OCI-LY3 (cell line): ENCODE measurements at regions not wholly inside any gene's neighbourhood (a gene's known extent, or its start where the extent isn't known, plus 50 kb on each side); places are given as distances from the start of the nearest gene placed in this dataset.

Experiments
- H2AFZ ChIP-seq: fragments of 200-600, 300-600 bp; shearing (Covaris generic); 2 replicates; pipeline ENCODE4 v1.6.0; 2014; ENCODE audit warnings: antibody characterized with exemption, low read depth, low read length
- H3K27ac ChIP-seq: fragments of 200-600, 300-600 bp; sonication (generic); 2 replicates; pipeline ENCODE4 v1.5.1; 2014; ENCODE audit warnings: mild to moderate bottlenecking, low read length, moderate library complexity, mixed read lengths
- H3K27me3 ChIP-seq: fragments of 200-600, 300-600 bp; sonication (generic); 2 replicates; pipeline ENCODE4 v1.6.1; 2014; ENCODE audit warnings: low read depth, low read length, mixed read lengths
- H3K36me3 ChIP-seq: fragments of 200-600, 300-600 bp; sonication (generic); replicated peaks from 2 replicates; pipeline ENCODE3; 2014; ENCODE audit warnings: low read depth, low read length, mixed read lengths
- H3K4me1 ChIP-seq: fragments of 300-600, 200-600 bp; sonication (generic); 2 replicates; pipeline ENCODE4 v1.6.1; 2014; ENCODE audit warnings: low read length, mixed read lengths
- H3K4me2 ChIP-seq: fragments of 200-600, 300-600 bp; sonication (generic); 2 replicates; pipeline ENCODE4 v1.6.1; 2014; ENCODE audit warnings: low read length, mixed read lengths
- H3K4me3 ChIP-seq: fragments of 300-600, 200-600 bp; sonication (generic); 2 replicates; pipeline ENCODE4 v1.5.1; 2014; ENCODE audit warnings: antibody characterized with exemption, mild to moderate bottlenecking, low read length, moderate library complexity
- H3K79me2 ChIP-seq: fragments of 300-600, 200-600 bp; shearing (Covaris generic); 2 replicates; pipeline ENCODE4 v1.6.1; 2014; ENCODE audit warnings: mild to moderate bottlenecking, low read length, mixed read lengths
- H3K9ac ChIP-seq: fragments of 300-600, 200-600 bp; shearing (Covaris generic); 2 replicates; pipeline ENCODE4 v1.6.0; 2014; ENCODE audit warnings: mild to moderate bottlenecking, low read length, moderate library complexity
- H3K9me3 ChIP-seq: fragments of 200-600, 300-600 bp; shearing (Covaris generic); 2 replicates; pipeline ENCODE4 v1.6.1; 2014; ENCODE audit warnings: low read length, mixed read lengths; ENCODE audit not compliant: insufficient read depth
- H4K20me1 ChIP-seq: fragments of 200-600, 300-600 bp; sonication (generic); 2 replicates; pipeline ENCODE4 v1.6.1; 2016; ENCODE audit warnings: low read length, mixed read lengths; ENCODE audit not compliant: insufficient read depth
- EZH2phosphoT487 ChIP-seq: fragments of 200-600 bp; shearing (Covaris generic); IDR thresholded peaks from 2 replicates; pipeline ENCODE4 v1.6.1; 2018; ENCODE audit warnings: antibody characterized with exemption, mixed run types, low read depth
- TF ChIP-seq, protein P1 (sequence below): fragments of 200-600, 300-600 bp; sonication (generic); IDR thresholded peaks from 2 replicates; pipeline ENCODE4 v1.5.1; 2014; ENCODE audit warnings: antibody characterized with exemption, low read length, low read depth

GRCh38 chr1:29521811-29522580 lies 285.7 kb downstream of the PTPRU start:
- TF ChIP-seq, protein P1, sequence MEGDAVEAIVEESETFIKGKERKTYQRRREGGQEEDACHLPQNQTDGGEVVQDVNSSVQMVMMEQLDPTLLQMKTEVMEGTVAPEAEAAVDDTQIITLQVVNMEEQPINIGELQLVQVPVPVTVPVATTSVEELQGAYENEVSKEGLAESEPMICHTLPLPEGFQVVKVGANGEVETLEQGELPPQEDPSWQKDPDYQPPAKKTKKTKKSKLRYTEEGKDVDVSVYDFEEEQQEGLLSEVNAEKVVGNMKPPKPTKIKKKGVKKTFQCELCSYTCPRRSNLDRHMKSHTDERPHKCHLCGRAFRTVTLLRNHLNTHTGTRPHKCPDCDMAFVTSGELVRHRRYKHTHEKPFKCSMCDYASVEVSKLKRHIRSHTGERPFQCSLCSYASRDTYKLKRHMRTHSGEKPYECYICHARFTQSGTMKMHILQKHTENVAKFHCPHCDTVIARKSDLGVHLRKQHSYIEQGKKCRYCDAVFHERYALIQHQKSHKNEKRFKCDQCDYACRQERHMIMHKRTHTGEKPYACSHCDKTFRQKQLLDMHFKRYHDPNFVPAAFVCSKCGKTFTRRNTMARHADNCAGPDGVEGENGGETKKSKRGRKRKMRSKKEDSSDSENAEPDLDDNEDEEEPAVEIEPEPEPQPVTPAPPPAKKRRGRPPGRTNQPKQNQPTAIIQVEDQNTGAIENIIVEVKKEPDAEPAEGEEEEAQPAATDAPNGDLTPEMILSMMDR, result no peak
- TF ChIP-seq EZH2phosphoT487, result no peak
- H3K9ac ChIP-seq, result no peak overlapping the region
- no peak overlapping the region for H3K27ac ChIP-seq
- H4K20me1 ChIP-seq, result no peaks in the 10 kb centered on the region
- H2AFZ ChIP-seq, result no peak overlapping the region
- H3K4me1 ChIP-seq, result no peaks in the 10 kb centered on the region
- H3K4me3 ChIP-seq, result no peak overlapping the region
- no peaks in the 10 kb centered on the region for H3K36me3 ChIP-seq
- H3K4me2 ChIP-seq, result no peak overlapping the region
- no peaks in the 10 kb centered on the region for H3K9me3 ChIP-seq
- no peaks in the 10 kb centered on the region for H3K79me2 ChIP-seq
- no peaks in the 10 kb centered on the region for H3K27me3 ChIP-seq

GRCh38 chr1:29521438-29521715 lies 285.1 kb downstream of the PTPRU start:
- no peak for TF ChIP-seq EZH2phosphoT487
- TF ChIP-seq, protein P1, result no peak
- no peak overlapping the region for H3K27ac ChIP-seq

GRCh38 chr1:29520571-29521437 lies 284.5 kb downstream of the PTPRU start:
- no peaks in the 10 kb centered on the region for H3K9me3 ChIP-seq
- no peaks in the 10 kb centered on the region for H3K36me3 ChIP-seq
- no peaks in the 10 kb centered on the region for H3K79me2 ChIP-seq
- no peak overlapping the region for H3K4me2 ChIP-seq
- no peaks in the 10 kb centered on the region for H3K4me1 ChIP-seq
- H4K20me1 ChIP-seq, result no peaks in the 10 kb centered on the region
- H3K4me3 ChIP-seq, result no peak overlapping the region
- no peak overlapping the region for H3K27ac ChIP-seq
- H2AFZ ChIP-seq, result no peak overlapping the region
- no peak for TF ChIP-seq EZH2phosphoT487
- TF ChIP-seq, protein P1, result no peak
- H3K9ac ChIP-seq, result no peak overlapping the region
- H3K27me3 ChIP-seq, result no peaks in the 10 kb centered on the region

More at GRCh38 chr1:29521438-29521715, 285.1 kb downstream of the PTPRU start:
- no peak overlapping the region for H3K4me2 ChIP-seq
- no peaks in the 10 kb centered on the region for H3K79me2 ChIP-seq
- no peak overlapping the region for H3K4me3 ChIP-seq
- H3K9me3 ChIP-seq, result no peaks in the 10 kb centered on the region
- no peak overlapping the region for H2AFZ ChIP-seq
- H3K4me1 ChIP-seq, result no peaks in the 10 kb centered on the region
- no peaks in the 10 kb centered on the region for H3K36me3 ChIP-seq
- no peaks in the 10 kb centered on the region for H3K27me3 ChIP-seq
- no peaks in the 10 kb centered on the region for H4K20me1 ChIP-seq
- no peak overlapping the region for H3K9ac ChIP-seq

GRCh38 chr1:29519788-29520110 lies 283.4 kb downstream of the PTPRU start:
- no peaks in the 10 kb centered on the region for H4K20me1 ChIP-seq
- H3K9ac ChIP-seq, result no peak overlapping the region
- H3K4me3 ChIP-seq, result no peak overlapping the region
- no peaks in the 10 kb centered on the region for H3K36me3 ChIP-seq
- no peak overlapping the region for H3K27ac ChIP-seq
- no peak overlapping the region for H2AFZ ChIP-seq
- TF ChIP-seq, protein P1, result no peak
- no peak for TF ChIP-seq EZH2phosphoT487
- H3K9me3 ChIP-seq, result no peaks in the 10 kb centered on the region
- H3K4me2 ChIP-seq, result no peak overlapping the region
- H3K79me2 ChIP-seq, result no peaks in the 10 kb centered on the region
- H3K4me1 ChIP-seq, result no peaks in the 10 kb centered on the region
- H3K27me3 ChIP-seq, result no peaks in the 10 kb centered on the region
